NCI-H2107 (cell line): ENCODE measurements at regions not wholly inside any gene's neighbourhood (a gene's known extent, or its start where the extent isn't known, plus 50 kb on each side); places are given as distances from the start of the nearest gene placed in this dataset.
"Not testable (repeated sequence)": the region's sequence is repeated elsewhere in the genome, so short reads cannot be mapped to it uniquely, and the experiment has no call there.

Experiments
- DNase-seq: peaks from one replicate; lab custom pipeline; 2025; lab: John Stamatoyannopoulos, UW

DNA sequence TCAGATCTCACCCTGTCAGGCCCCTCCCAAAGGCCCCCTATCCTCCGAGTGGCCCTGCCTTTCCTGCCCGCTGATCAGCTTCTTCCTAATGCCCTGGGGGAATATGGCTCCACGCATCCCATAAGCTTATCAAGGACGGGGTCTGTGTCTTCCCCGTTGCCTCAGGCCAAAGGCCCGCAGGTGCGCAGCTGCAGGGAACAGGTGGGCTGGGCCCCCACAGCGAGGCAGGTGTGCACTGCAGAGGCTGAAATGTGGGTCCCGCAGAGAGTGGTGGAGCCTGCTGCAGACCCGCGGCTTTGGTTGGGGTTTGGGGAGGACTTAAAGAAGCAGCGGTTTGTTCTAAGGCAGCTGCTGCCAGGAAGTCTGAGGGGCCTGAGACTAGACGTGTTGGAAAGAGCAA is 220.8 kb upstream of the TCERG1L start:
- DNase-seq: no peak

DNA sequence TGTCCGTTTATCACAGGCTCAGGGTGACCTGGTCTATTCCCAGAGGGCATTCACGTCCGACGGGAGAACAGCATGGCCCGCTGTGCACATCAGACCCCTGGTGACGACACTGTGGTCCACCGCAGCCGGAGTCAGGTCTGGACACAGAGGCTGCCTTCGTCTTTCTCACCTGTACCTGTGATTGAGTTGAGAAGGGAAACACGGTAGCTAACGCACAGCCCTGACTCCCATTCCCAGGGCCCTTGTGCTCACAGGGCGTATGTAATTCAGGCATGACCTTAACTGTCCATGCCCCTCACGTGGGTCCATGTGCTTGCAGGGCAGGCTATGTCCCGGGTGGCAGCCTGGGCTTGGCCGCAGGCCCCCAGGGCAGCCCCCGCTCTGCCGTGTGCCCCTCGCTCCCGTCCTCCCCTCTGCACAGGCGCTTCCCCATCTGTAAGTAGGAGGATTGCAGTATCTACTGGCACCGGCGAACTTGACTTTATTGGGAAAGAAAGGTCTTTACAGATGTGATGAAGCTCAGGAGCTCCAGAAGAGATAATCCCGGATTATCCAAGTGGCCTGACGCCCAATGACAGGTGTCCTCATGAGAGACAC is 221.3 kb upstream of the TCERG1L start:
- no peak for DNase-seq

DNA sequence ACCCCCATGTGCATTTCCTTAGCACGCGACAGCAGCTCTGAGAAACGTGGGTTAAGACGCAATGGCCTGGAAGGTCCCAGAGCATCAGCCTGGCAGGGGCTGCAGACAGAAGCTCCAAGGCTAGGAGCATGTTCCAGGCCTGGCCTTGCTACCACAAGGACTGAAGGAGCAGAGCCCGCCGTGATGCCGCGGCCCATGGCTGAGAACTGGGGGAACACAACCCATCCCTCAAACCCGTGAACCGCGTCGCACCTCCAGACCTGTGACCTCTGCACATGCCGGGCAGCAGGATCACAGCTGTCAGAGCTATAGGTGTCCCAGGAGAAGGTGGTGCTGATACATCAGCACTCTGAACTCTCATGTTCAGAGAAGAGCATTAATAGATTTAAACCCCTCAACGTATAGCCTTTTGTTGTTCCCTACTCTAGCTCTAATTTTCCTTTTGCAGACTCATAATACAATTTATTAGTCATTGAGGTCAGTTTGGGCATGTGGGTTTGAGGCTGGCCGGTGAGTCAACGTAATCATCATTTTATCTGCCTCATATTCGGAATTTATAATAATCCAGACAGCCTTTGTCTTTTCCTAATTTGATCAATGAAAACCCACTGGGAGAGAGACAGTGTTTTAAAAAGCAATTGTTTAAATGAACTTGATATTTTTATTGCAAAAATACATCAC is 222.5 kb upstream of the TCERG1L start:
- DNase-seq: no peak

DNA sequence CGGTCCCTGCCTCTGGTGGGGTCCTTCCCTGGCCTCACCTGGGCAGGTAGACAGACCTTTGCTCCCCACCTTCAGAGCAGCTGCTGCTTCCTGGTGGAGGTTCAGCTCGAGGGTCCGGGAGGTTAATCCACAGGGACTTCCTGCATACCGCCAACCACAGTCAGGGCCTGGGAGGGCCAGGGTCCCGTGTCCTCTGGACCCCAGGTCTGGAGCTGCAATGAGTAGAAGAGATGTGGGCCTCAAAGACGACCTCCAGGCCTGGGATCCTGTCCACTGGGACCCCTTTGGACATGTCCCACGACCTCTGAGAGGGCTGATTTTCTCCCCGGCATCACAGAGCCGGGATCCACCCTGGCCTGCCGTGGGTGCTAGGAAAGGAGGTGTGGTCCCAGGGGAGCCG is 223.3 kb upstream of the TCERG1L start:
- DNase-seq: no peak

DNA sequence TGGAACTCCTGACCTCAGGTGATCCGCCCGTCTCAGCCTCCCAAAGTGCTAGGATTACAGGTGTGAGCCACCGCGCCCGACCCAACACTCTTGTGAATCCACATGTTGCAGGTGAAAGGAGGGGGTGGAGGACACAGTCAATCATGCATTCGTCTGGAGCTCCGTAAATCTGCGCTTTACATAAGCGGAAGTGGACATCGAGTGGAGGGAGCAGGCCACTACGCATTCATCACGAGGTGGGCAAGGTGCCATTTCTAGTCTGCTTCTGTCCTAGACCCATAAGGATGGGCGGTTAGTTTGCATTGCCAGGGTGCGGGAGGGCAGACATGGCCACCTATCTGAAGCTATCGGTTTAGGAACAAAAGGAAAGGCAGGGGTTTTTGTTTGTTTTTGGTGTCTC is 225.2 kb upstream of the TCERG1L start:
- no peak for DNase-seq

DNA sequence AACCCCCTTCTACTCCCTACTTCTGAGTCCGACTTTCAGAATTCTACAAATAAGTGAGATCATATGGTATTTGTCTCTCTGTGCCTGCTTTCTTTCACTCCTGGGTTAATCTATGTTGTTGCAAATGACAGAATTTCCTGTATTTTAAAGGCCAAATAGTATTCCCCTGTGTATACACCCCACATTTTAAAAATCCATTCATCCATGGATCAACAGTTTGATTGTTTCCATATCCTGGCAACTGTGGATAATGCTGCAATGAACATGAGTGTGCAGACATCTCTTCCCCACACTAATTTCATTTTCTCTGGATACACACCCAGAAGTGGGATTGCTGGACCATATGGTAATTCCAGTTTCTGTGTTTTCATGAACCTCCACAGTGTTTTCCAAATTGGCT is 225.8 kb upstream of the TCERG1L start:
- no peak for DNase-seq

DNA sequence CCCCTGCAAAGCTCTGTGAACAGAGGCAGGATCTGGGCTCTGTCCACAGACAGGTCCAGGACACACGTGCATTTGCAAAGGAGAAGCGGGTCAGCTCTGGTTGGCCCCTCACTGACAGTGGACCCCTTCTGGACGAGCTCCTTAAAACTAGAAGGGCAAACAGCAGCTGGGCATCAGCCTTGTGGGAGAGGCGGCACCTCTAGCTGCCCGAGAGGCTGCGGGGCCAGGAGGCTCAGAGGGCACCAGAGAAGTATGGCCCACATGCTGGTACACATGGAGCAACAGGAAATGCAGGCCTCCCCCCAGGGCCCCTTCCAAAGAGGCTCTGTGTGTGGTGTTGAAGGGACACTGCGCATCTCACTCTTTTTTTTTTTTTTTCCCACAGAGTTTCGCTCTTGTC is 233.0 kb upstream of the TCERG1L start:
- DNase-seq: no peak

DNA sequence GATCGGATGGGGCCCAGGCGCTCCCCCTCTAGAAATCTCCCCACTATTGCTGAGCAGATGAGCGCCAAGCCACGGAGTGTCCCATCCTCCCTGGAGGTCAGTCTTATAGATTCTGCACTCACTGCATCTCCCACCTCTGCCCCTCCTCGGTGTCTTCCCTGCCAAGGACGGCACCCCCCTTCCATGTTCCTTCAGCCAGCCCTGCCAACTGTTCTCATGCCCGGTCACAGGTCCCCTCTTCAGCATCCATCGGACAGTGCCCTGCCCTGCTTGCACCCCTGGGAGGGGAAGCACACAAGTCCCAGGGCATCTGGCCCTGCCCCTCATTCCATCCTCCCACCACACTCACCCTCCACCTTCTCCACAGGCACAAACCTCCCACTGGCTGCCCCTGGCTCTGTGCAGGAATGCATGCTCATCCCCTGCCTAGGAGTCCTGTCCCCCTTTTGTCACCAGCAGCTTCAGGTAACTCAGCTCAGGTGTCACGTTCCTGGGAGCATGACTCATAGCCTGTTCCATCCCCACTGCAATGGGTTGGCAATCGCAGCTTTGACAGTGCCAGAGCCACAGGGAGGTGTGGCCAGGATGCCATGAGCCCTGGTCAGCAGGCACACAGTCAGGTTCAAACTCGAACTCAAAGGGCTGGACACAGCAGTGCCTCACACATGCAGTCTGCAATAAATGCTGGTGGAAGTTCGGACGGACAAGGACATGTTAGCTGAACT is 234.7 kb upstream of the TCERG1L start:
- DNase-seq: no peak

DNA sequence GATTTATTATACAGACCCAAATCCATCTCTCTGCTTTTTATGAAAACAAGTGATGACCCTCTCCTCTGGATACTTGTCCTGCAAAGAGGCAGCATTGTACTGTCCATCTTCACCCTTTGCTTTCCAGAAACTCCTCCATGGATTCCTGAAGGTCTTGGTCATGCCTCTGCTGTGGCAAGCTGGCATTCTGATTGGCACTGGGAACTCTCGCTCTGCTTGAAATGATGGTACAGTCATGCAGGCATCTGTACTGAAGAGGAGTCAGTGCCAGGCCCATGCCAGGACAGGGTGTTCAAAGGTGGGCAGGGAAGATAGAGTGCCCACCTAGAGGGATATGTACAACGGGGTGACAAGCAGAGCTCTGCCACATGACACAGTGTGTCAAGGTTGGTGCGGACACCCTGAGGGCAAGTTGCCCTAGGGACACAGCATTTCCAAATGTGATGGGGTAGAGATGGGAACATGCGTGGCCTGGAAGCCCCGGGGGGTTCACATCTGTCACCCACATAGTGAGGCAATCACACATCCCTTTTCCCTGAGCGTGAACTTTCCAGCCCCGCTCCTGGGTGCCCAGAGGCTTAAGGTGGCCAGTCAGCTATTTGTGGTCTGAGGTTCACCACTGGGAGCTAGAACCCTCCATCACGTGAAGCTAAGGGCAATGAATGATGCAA is 235.7 kb upstream of the TCERG1L start:
- DNase-seq: no peak

DNA sequence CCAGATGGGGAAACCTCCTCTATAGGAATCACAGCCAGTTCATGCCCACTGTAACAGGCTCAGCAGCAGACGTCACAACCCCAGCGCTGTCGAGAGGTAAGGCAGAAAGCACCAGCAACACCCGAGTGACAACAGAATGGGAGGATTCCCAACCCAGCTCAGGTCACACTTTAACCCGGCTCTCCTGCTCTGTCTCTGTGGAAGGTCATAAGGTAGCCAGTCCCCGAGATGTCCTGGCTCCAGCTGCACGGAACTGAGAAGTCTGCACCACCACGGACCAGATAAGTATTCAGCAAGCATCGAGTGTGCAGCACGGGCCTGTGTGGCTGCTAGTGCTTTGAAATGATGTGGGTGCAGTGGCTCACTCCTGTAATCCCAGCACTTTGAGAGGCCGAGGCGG is 236.7 kb upstream of the TCERG1L start:
- DNase-seq: no peak

DNA sequence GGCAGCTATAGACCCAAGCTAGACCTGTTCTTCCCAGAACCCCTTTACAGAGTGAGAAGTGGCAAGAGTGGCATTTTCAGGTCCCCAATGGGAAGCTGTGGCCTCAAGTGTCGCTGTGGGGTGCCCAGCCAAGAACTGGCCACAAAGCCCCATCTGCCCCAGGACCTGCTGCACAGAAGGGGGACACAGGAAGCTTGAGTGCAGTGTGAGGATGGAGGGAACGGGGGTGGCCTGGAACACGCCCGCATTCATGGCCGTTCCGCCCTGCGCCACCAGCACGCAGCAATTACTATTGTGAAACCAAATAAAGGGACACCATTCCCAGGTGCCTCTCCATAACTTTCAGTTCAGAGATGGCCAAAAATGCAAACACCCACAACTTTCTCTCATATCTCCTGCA is 237.6 kb upstream of the TCERG1L start:
- no peak for DNase-seq

DNA sequence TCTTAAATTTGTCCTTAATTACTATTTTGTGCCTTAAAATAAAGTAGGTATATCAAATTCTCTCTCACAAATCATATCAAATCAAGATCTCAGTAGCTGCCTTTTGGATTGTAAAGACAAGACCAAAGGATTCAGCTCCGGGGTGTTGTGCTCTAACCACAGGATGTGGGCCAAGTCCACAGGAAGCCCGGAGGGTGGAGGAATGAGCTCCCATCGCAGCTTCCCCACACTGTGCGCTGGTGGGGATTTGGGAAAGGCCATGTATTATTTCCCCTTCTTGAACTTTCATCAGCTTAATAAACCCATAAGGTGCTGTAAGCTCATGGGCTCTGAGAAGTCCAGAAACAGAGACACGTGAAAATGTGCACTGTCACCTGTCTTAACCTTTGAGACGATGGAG is 241.6 kb upstream of the TCERG1L start:
- DNase-seq: no peak

DNA sequence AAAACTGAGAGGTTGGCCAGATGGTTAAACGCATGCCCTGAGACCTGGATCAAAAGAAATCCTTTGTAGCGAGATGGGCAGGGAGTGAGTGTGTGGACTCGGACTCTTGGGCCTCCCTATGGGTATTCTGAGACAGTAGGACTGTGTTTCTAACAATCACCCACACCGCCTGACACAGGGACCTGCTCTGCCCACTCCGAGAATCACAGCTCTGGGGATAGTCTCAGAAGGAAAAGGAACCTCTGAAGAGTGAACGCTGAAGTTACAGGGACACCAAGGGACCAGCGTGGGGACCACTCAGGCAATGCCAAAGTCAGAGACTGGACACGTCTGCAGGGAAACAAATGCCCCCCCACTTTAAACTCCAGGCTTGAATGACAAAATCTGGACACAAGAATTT is 242.1 kb upstream of the TCERG1L start:
- DNase-seq: no peak

DNA sequence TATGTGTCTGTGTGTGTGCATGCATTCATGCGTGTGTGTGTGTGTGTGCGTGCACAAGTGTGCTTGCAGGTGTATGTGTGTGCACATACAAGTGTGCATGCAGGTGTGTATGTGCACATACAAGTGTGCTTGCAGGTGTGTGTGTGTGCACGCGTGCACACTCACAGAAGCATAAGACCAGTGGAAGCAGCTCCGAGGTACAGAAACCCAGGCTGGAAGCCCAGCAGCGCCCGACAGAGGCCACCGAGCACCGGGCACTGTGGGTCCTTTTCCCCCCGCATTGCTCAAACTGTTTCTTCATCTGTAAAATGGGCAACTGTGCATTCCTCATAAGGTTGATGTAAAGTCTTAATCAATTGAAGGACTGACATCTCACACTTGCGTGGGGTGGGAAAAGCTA is 243.3 kb upstream of the TCERG1L start:
- no peak for DNase-seq

DNA sequence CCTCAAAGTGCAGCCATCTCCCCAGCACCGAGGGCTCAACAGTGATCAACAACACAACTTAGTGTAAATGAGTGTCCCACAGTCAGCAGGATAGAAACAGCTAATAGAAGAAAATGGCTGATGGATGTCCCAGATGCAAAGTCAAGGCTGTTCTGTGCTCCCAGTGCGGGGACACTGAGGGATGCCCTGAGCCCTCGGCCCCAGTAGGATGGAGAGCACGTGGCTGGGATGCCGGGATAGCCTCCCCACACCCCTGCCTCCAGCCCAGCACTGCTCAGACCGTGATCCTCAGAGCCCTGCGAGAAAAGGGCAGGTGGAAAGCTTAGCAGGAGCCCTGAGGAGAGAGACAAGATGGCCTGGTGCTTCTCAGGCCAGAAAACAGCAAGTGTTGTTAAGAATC is 243.9 kb upstream of the TCERG1L start:
- DNase-seq: no peak

DNA sequence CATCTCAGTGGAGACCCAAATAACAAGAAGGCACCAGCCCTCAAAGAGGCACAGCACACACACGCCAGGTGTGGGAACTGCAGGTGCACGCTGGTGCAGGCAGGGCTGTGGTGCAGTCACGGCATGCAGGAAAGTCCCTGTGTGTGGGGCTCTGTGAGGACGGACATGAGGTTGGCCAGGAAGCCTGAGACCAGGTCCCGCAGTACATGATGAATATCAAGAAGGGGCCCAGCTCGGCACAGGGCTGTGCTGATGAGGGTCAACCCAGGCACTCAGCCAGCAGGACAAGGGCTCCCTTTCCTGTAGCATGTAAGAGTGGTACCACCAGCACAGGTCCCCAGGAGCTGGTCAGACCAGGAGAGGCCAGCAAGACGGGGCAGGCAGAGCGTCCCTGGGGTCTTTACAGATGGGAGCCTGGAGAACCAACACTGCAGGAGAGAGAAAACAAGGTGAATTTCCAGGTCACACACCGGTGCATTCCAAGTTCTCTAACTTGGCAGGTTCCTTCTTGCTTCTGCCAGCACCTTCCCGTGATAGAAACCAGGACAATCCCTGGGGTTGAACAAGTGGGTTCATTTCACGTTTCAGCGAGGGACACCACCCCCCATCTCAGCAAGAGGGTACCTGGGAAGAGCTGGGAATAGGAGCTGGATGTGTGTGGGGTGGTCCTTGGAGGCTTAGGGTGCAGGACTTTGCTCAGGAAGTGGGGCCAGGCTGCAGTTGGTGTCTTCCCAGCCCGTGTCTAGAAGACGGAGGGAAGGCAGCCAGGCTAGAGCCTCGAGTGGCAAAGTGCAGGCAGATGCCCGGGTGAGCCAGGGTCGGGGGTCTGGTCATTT is 244.8 kb upstream of the TCERG1L start:
- DNase-seq: no peak

DNA sequence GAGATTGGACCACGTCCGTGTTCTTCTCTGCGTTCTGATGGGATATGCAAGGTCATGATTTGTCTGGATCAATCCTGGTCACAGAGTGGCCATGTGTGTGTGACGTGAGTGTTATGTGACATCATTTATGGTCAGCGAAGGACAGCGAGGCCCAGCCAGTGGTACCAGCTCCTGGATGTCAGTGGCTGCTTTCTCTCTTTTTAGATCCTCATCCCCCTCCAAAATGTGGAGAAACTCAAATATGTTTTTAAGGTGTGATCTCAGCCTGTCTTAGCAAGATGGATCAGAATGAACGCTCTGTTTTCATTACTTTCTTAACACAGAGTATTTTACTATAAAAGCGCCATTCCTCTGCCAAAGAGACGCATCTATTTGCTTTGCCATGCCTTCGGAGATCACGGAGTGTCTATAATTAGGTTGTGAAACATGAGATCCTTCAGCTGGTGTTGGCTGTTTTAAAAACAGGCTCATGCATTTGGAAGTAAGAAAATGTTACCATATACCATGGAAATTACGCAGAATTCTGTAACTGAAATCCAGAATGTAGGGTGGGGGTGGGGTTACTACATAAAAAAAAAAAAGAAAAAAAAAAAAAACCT is 245.5 kb upstream of the TCERG1L start:
- no peak for DNase-seq

DNA sequence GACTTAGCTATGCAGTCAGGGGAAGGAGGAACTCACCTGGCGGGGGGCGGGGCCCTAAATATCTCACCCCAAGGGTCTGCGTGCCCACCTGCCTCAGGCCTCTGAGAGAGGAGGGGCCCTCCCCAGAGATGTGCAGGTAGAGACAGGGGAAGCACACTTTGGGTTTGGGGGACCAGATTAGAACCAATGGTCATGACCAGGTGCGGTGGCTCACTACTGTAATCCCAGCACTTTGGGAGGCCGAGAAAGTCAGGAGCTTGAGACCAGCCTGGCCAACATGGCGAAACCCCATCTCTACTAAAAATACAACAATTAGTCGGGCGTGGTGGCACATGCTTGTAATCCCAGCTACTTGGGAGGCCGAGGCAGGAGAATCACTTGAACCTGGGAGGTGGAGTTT is 246.4 kb upstream of the TCERG1L start:
- DNase-seq: not testable (repeated sequence)

DNA sequence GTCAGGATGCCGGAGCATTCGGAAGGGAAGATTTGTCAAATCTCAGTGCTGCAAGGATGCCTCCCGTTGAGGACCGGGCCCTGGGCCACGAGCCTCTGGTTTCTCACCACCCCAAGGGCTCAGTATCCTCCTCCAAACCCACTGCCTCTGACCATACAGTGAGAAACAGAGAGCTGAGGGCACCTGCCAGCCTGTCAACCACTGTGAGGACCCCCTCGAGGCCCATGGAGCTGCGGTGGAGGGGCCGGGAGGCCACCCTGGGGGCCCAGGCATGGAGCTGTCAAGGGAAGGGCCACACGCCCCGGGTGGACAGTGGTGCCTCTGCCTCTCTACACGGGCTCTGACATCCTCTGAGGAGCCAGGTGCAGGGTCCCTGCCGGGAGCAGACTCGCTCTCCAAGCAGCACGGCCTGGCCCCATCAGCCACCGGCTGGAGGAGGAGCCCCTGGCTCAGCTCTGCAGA is 248.0 kb upstream of the TCERG1L start:
- DNase-seq: no peak

DNA sequence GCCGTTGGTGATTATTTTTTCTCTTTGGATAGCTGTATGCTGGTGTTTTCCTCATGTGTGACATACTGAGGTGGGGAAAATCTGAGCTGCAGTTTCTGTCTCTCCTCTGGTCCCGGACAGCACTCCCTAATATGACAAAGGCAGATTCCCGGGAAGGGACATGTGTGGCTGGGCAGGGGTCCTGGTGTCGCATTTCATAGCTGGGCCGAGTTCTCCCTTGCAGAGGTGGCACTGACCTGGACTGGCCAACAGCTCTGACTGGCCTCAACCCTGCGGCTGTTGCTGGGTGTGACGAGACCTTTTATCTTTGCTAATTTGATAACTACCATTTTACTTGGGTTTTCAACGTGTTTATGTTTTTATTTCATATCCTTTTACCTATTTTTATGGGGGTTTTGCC is 248.6 kb upstream of the TCERG1L start:
- DNase-seq: no peak

DNA sequence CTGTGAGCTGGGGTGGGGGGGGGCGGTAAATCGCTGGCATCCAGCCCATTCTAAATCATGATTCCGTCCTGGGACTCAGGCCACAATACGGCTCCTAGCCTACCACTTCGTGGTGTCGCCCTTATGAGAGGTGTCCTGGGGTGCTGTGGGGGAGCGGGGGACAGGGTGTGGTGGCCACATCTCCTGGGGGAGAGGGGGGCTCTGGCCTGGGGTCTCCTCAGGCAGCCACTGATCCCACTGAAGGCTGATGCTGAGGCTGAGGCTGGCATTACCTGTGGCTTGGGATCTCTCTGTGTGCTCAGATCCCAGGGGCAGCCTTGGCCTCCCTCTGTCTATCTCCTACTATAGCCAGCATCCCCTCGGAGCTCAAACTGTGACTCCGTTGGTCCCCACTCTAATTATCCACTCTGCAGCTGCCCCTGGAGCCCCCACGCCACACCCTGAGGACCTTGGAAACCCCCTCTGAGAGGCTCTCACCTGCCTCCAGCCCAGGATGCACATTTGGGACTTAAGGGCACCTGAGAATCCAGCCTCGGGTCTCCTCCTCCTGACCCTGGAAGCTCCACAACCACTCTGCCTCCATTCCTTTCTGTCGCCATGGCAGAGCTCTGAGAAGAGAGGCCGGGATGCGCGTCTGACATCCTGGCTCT is 249.3 kb upstream of the TCERG1L start:
- DNase-seq: no peak
